GM19025 (cell line): ENCODE measurements at regions not wholly inside any gene's neighbourhood (a gene's known extent, or its start where the extent isn't known, plus 50 kb on each side); places are given as distances from the start of the nearest gene placed in this dataset.

Experiments
- ATAC-seq: cut with Tn5 transposase; IDR thresholded peaks from one replicate; pipeline ENCODE4 v1.9.1; 2021; ENCODE audit warnings: mild to moderate bottlenecking, low read depth, moderate library complexity; ENCODE audit not compliant: unreplicated experiment

- no peak for ATAC-seq
Measured at GRCh38 chr7:32152576-32152975, 82.4 kb upstream of the PDE1C start.

GRCh38 chr7:32150589-32150988, 80.4 kb upstream of the PDE1C start:
- no peak for ATAC-seq

GRCh38 chr7:32150039-32150438, 79.8 kb upstream of the PDE1C start:
- no peak for ATAC-seq

GRCh38 chr7:32147546-32148268, 77.5 kb upstream of the PDE1C start:
- ATAC-seq = no peak

GRCh38 chr7:32145911-32146310, 75.7 kb upstream of the PDE1C start:
- no peak for ATAC-seq

GRCh38 chr7:32144676-32145075, 74.5 kb upstream of the PDE1C start:
- ATAC-seq = no peak

GRCh38 chr7:32143301-32143700, 73.1 kb upstream of the PDE1C start:
- ATAC-seq = no peak

- no peak for ATAC-seq
Measured at GRCh38 chr7:32142649-32143048, 72.4 kb upstream of the PDE1C start.

- no peak for ATAC-seq
Measured at GRCh38 chr7:32140210-32140939, 70.2 kb upstream of the PDE1C start.

- ATAC-seq = no peak
Measured at GRCh38 chr7:32137059-32137458, 66.9 kb upstream of the PDE1C start.

- no peak for ATAC-seq
Measured at GRCh38 chr7:32131091-32131490, 60.9 kb upstream of the PDE1C start.

GRCh38 chr7:32126843-32127242, 56.6 kb upstream of the PDE1C start:
- ATAC-seq = no peak
